PC-9 (cell line): ENCODE measurements at regions not wholly inside any gene's neighbourhood (a gene's known extent, or its start where the extent isn't known, plus 50 kb on each side); places are given as distances from the start of the nearest gene placed in this dataset.
A peak's percentile ranks its signal among the peaks of the same experiment; 100 is the strongest.

ENCODE experiments used
- BruUV-seq: library from RNA; stranded (reverse); fragments of 400-500 nt; replicated peaks from 2 replicates; lab custom pipeline; 2021; lab: Mats Ljungman, UMichigan
- CTCF ChIA-PET: fragments of 300-600 bp; sonication (Branson Sonifier 250); formaldehyde crosslinking; loops from one replicate; lab custom pipeline; 2022; ENCODE audit warnings: antibody characterized with exemption; lab: Charles Lee
- POLR2A ChIA-PET: fragments of 300-600 bp; sonication (Branson Sonifier 250); formaldehyde crosslinking; loops from one replicate; lab custom pipeline; 2022; ENCODE audit warnings: antibody characterized with exemption; ENCODE audit not compliant: unreplicated experiment; lab: Charles Lee
- DNase-seq, 2 experiments: peaks; one replicate each; pipeline versions ENCODE4 v3.0.0 to v3.0.0-alpha.2; 2015 to 2022; ENCODE audit warnings: mixed read lengths in 1 of 2
- H2AFZ ChIP-seq: fragments of 200-600 bp; sonication (generic); 2 replicates; pipeline ENCODE4 v1.8.1; 2017; ENCODE audit warnings: antibody characterized with exemption
- H3F3A ChIP-seq: fragments of 200-600 bp; sonication (generic); 2 replicates; pipeline ENCODE4 v1.8.1; 2017; ENCODE audit warnings: antibody characterized with exemption, mild to moderate bottlenecking, low read depth; ENCODE audit not compliant: insufficient read depth
- H3K27ac ChIP-seq: fragments of 200-600 bp; sonication (generic); 2 replicates; pipeline ENCODE4 v1.6.1; 2016; ENCODE audit warnings: mixed run types
- H3K27me3 ChIP-seq: fragments of 200-600 bp; sonication (generic); 2 replicates; pipeline ENCODE4 v1.6.1; 2016; ENCODE audit warnings: low read depth, mixed run types; ENCODE audit not compliant: insufficient read depth
- H3K36me3 ChIP-seq: fragments of 200-600 bp; sonication (generic); 2 replicates; pipeline ENCODE4 v1.6.1; 2016; ENCODE audit warnings: low read depth, mixed run types
- H3K4me1 ChIP-seq: fragments of 200-600 bp; sonication (generic); replicated peaks from 2 replicates; pipeline ENCODE4 v1.6.1; 2016; ENCODE audit warnings: mixed run types; ENCODE audit not compliant: insufficient read depth
- H3K4me2 ChIP-seq: fragments of 200-600 bp; sonication (generic); 2 replicates; pipeline ENCODE4 v1.6.1; 2017; ENCODE audit warnings: mixed run types
- H3K4me3 ChIP-seq: fragments of 200-600 bp; sonication (generic); 2 replicates; pipeline ENCODE4 v1.6.1; 2016; ENCODE audit warnings: mixed run types
- H3K79me2 ChIP-seq: fragments of 200-600 bp; sonication (generic); 2 replicates; pipeline ENCODE4 v1.6.1; 2017; ENCODE audit warnings: low read depth, mixed run types
- H3K9me2 ChIP-seq: fragments of 200-600 bp; sonication (generic); 2 replicates; pipeline ENCODE4 v1.8.1; 2017; ENCODE audit warnings: mild to moderate bottlenecking; ENCODE audit not compliant: insufficient read depth
- H3K9me3 ChIP-seq: fragments of 200-600 bp; sonication (generic); 2 replicates; pipeline ENCODE4 v1.8.1; 2016; ENCODE audit warnings: low read depth; ENCODE audit not compliant: insufficient read depth
- H4K20me1 ChIP-seq: fragments of 200-600 bp; sonication (generic); 2 replicates; pipeline ENCODE4 v1.8.1; 2017; ENCODE audit not compliant: insufficient read depth
- CTCF ChIP-seq: fragments of 200-600 bp; sonication (generic); conservative IDR thresholded peaks from 2 replicates; pipeline ENCODE4 v1.6.1; 2017; ENCODE audit warnings: mixed run types, antibody characterized with exemption, mild to moderate bottlenecking, moderate library complexity
- EZH2 ChIP-seq: fragments of 200-600 bp; sonication (generic); IDR thresholded peaks from 2 replicates; pipeline ENCODE4 v1.8.0; 2017; ENCODE audit warnings: antibody characterized with exemption, low read depth
- intact Hi-C: fragments of 100-400 bp; cut with micrococcal nuclease; formaldehyde crosslinking; loops from one replicate; pipeline ENCODE4 v1.10.0; 2022; ENCODE audit not compliant: unreplicated experiment

- Histone ChIP-seq H3K9me3 (no peaks in the 10 kb centered on the region), H2AFZ (peak overlapping the region; percentile 7; the same call in 1 of the 2 replicates), H3K4me1 (peaks cover 28% of the 10 kb centered on the region), H3K4me3 (no peak overlapping the region), H3K27ac (no peak overlapping the region), H3K9me2 (no peaks in the 10 kb centered on the region), H3F3A (peaks cover 12% of the 10 kb centered on the region; the same call in 1 of the 2 replicates), H3K79me2 (no peaks in the 10 kb centered on the region), H3K27me3 (no peaks in the 10 kb centered on the region), H3K4me2 (no peak overlapping the region), H4K20me1 (no peaks in the 10 kb centered on the region), H3K36me3 (no peaks in the 10 kb centered on the region)
- no TSS peak for BruUV-seq
- ChIA-PET CTCF (interaction anchor here (0.5 kb wide), 1 partner anchor 582 kb away, joined by 4 read pairs; no protein-coding TSS in a partner anchor), POLR2A (no interaction called here)
- intact Hi-C loops: no loop called here
- DNase-seq: no peak
- TF ChIP-seq CTCF: no peak
- TF ChIP-seq EZH2: no peak
These were observed 462.5 kb upstream of the IGFBP3 start for GRCh38 chr7:46383605-46384004.

DNA sequence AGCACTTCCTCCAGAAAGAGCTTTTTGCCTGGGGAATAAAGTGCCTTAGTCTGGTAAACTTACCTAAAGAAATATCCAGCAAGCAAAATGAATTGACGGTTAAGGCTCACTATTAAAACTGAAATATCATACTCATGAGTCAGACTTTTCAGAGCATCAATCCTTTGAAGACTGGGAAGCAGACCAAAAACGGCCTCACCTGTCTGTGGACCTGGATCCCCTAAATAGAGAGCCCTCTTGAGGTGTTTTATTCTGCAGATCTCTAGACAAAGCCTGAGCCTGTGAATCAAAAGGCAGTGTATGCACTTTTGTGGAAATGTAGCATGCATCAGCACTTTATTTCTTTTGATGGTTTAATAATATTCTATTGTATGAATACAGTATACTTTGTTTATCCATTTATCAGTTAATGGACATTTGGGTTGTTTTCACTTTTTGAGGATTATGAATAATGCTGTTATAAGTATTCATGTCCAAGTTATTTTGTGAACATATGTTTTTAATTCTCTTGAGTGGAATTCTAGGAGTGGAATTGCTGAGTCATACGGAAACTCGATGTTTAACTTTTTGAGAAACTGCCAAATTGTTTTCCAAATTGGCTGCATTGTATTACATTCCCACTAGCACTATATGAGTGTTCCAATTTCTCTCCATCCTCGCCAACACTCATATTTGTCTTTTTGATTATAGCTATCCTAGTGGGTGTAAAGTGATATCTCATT, 449.0 kb upstream of the IGFBP3 start:
- H3K36me3 ChIP-seq: no peaks in the 10 kb centered on the region
- no peaks in the 10 kb centered on the region for H4K20me1 ChIP-seq
- H3K4me2 ChIP-seq: no peak overlapping the region
- no peak overlapping the region for H3K27ac ChIP-seq
- H3K4me3 ChIP-seq: no peak overlapping the region
- H3K79me2 ChIP-seq: no peaks in the 10 kb centered on the region
- no peaks in the 10 kb centered on the region for H3F3A ChIP-seq
- no peaks in the 10 kb centered on the region for H3K9me3 ChIP-seq
- TF ChIP-seq EZH2 (no peak), CTCF (no peak)
- no TSS peak for BruUV-seq
- H3K4me1 ChIP-seq: no peaks in the 10 kb centered on the region
- CTCF ChIA-PET: no interaction called here
- peak; percentile 44 to 47 for DNase-seq
- H2AFZ ChIP-seq: no peak overlapping the region
- POLR2A ChIA-PET: no interaction called here
- no peaks in the 10 kb centered on the region for H3K27me3 ChIP-seq
- H3K9me2 ChIP-seq: no peaks in the 10 kb centered on the region
- intact Hi-C loops: no loop called here

GRCh38 chr7:46368871-46369270, 447.8 kb upstream of the IGFBP3 start:
- Histone ChIP-seq H4K20me1 (no peaks in the 10 kb centered on the region), H3K9me3 (no peaks in the 10 kb centered on the region), H3K36me3 (no peaks in the 10 kb centered on the region), H3K79me2 (no peaks in the 10 kb centered on the region), H3K27ac (no peak overlapping the region), H3K27me3 (no peaks in the 10 kb centered on the region), H3K4me3 (no peak overlapping the region), H3K4me2 (no peak overlapping the region), H3K4me1 (no peaks in the 10 kb centered on the region), H3K9me2 (no peaks in the 10 kb centered on the region), H3F3A (no peaks in the 10 kb centered on the region), H2AFZ (no peak overlapping the region)
- POLR2A ChIA-PET: no interaction called here
- no peak for DNase-seq
- CTCF ChIA-PET: interaction anchor here (0.6 kb wide), 1 partner anchor 593 kb away, joined by 7 read pairs; no protein-coding TSS in a partner anchor
- intact Hi-C loops: no loop called here
- BruUV-seq: no TSS peak
- TF ChIP-seq CTCF: no peak
- TF ChIP-seq EZH2: no peak
